NCI-H774 (cell line): ENCODE measurements at regions not wholly inside any gene's neighbourhood (a gene's known extent, or its start where the extent isn't known, plus 50 kb on each side); places are given as distances from the start of the nearest gene placed in this dataset.

ENCODE experiments used
- DNase-seq: peaks from one replicate; lab custom pipeline; 2025; lab: John Stamatoyannopoulos, UW

DNA sequence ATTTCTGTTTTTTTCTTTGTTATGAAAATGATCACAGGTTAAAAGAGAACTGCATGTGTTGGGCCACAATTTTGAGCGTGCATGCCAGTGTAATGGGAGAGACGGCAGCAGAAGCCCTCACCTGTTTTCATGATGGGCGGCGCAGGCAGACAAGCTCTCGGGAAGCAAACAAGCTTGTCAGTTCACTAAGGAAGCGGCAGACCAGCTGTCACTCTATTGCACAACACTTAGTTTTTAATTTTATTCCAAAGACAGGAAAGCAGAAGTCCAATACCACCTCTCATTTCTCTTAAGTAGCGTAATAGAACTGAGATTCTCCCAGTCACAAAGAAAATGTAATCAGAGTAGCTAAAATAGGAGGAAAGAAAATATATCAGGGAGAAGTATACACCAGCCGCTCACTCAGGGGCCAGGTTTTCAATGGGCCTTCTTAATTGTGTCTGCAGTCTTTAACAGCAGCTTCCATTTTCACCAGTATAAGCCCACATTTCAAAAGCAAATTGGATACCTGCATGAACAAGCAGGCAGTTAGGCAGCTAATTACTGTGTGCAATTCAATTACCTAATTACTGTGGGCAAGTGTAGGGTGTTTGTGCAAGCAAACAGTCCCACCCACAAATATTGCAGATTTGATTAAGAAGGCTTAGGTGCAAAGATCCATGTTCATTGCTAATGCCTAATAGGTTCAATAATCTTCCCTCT is 711.4 kb downstream of the DIAPH3 start:
- DNase-seq: peak; percentile 13

DNA sequence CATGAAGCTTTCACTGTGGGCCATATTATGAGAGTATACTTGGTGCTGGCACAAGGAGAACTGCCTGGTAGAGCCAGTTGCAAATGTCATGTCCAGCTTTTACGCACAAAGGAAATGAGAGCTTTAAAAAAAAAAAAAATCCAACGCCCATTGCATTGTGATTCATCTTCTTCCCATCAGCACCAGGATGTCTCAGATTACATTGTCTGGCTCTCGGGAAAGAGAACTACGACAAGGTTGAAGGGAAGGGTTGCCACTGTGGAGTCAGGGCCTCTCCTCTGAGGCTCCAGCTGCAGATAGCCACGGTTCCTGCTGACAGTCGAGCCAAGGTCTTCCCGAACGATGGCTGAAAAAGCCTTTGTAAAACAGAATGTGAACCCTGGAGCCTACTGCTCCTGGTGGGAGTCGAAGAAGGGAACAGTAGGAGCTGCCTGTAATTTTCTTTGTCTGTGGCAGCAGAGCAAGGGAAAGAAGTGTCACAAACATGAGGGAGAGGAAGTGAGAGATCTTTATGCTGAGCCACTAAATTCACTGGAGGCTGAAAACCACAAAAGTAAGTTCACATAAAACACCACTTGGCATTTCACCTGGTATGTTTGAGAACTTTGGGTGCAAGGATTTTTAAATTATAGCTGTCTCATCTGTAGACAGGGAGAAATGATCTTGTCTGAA is 704.7 kb downstream of the DIAPH3 start:
- DNase-seq: no peak

DNA sequence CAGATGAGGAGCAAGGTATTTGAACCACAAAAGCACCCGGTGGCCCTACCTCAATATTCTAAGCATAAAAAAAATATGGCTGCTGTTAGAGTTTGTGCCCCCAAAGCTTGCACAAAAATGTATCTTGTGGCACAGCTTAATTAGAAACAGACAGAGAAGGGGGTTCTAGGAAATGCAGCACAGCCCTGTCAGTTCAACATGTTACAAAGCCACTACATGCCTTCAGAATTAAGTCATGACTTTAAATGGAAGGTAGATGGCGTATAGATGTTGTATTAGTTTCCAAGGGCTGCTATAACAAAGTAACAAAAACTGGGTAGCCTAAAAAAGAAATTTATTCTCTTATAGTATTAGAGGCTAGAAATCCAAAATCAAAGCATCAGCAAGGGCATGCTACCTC is 703.8 kb downstream of the DIAPH3 start:
- no peak for DNase-seq

DNA sequence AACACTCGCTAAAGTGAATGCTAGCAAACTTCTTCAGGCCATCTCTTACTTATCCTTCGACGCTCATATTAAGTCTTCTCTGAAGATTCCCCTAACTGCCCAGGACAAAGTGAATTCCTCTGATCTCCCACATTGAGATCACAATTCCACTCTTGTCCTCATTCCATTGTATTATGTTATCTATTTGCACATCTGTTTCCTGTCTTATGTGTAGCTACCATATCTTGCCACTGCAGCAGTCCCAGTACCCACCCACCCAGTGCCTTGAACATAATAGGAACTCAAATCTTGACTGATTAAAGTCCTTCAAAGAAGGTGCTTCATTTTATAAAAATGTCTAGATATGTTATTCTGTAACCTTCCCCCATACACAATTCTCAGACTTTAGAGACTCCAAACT is 702.3 kb downstream of the DIAPH3 start:
- no peak for DNase-seq

DNA sequence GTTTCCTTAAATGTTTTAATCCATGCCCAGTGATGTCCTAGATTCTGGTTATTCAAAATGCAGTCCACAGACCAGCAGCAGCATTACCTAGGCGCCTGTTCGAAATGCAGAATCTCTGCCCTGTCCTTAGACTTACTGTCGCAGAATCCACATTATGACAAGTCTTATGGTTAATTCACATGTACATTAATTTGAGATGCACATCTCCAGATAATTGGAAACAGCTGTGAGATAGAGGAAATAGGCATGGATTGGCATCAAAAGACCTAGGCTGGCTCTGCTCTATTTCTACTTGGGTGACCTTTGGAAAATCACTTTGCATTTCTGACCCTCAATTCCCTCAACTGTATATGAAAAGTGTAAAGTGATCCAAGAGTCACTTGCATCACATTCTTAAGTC is 700.7 kb downstream of the DIAPH3 start:
- no peak for DNase-seq

DNA sequence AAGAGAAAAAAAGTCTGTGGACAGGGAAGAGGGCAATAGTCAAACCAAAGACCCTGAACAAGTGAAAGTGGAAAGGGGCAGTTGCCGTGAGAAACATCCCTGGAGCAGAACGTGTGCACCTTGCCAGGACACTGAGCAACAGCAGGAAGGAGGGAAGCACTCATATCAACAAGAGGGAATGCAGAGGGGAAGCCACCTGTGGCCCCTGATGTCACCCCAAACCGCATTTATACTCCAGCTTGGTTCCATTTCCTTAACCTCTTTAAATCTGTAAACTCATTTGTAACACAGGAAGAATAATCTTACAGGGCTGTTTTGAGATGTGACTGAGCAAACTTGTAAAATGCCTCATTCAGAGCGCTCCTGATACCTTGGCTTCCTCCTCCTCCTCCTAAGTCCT is 698.8 kb downstream of the DIAPH3 start:
- DNase-seq: no peak

GRCh38 chr13:59468396-59468795 is 695.3 kb downstream of the DIAPH3 start:
- no peak for DNase-seq

DNA sequence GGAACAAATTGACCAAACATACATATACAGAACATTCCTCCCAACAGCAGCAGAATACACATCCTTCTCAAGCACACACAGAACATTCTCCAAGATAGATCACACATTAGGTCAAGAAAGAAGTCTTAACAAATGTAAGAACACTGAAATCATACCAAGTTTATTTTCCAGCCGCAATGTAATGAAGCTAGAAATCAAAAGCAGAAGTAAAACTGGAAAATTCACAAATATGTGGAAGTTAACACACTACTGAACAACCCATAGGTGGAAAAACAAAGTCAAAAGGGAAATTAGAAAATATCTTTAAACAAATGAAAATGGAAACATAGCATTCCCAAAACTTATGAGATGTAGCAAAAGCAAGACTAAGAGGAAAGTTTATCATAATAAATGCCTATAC is 692.6 kb downstream of the DIAPH3 start:
- no peak for DNase-seq

DNA sequence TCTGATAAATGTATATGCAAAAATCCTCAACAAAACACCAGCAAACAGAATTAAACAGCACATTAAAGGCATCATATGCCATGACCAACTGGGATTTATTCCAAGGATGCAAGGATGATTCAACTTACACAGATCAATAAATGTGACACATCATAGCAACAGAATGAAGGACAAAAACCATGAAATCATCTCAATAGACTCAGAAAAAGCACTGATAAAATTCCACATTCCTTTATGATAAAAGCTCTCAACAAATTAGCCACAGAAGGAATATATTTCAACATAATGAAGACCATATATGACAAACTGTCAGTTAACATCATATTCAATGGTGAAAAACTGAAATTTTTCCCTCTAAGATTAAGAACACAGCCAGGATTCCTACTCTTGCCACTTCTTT is 691.6 kb downstream of the DIAPH3 start:
- DNase-seq: no peak

DNA sequence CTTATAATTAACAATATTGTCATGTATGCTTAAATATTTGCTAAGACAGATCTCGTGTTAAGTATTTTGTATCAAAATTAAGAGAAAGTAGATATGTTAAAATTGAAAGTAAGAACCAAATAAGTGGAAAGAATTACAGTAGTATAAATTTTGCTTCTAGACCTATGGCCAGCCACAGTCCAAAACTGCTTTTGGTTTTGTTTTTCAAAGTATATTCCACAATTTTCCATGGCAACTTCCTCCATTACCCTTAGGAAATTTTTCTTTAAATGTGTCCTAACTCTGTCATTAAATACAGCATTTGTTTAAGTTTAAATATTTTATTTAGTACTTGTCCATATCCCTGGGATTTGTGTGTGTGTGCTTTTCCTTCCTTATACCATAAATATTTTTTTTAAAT is 689.0 kb downstream of the DIAPH3 start:
- no peak for DNase-seq

DNA sequence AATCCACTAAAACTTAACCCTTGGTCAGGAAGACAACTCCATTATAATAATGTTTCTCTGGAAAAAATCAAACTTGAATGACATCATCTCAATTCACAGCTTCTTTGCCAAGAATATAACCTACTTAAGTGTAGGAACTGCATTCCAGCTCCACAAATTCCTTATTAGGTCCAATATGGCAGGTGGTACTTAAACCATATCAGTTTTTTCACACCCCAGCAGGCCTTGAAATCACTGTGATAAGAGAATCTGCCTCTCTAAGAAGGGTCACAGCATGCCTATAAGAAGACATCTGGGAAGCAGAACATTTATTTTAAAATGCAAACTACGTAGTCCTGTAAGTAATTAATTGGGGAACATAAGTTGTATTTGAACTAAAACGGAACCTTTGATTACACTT is 687.8 kb downstream of the DIAPH3 start:
- no peak for DNase-seq

DNA sequence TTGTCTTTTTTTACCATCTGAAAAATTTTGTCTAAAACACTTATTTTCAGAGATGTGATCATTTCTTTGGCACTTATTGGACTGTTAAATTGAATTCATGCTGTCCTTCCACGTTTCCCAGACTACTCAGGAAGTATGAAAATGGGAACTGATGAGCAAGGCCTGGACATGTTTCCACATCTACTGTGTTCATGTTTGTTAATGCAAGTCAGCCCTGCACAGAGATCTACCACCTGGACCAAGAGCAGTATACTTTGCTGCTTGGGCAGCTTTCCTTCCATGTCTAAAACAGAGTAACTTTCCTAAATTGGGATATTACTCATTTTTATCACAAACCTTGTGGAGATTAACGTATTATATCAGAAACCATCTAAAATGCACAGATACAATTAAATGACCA is 687.4 kb downstream of the DIAPH3 start:
- no peak for DNase-seq

GRCh38 chr13:59477011-59477410 is 686.7 kb downstream of the DIAPH3 start:
- no peak for DNase-seq

DNA sequence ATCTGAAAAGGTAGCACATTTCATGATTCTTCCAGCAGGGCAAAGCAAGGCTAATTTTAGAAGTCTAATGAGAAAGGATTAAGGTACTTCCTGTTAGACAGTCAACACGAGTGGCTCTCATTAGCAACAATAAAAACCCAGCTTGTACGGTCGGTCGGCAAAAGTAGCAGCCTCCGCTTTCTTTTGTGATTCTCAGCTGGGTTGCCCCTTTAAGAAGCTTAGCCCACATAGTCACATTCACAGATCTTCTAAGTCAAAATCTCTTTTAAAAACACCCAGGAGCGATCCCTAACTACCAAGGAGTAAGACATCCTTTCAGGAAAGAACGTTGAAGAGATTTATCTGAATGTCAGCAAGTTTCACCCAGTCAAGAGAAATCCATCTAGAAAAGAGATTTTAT is 684.8 kb downstream of the DIAPH3 start:
- DNase-seq: no peak

DNA sequence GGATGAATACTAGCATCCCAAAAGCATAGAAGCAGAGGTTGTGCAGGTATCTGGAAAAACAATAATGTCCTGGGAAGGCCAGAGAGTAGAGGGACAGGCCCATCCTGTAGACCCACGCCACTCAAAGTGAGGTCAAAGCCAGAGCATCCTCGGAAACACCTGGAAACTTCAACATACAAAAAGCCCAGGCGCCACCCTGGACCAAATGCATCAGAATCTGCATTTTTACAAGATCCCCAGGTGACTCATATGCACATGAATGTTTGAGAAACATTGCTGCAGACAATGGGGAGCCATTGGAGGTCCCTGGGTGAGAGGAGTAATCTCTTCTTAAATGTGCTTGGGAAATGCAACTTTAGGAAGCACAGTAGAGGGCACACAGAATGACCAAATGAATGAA is 684.1 kb downstream of the DIAPH3 start:
- no peak for DNase-seq

GRCh38 chr13:59480396-59481259 is 683.1 kb downstream of the DIAPH3 start:
- DNase-seq: no peak

- DNase-seq: no peak
Observed at GRCh38 chr13:59483501-59484145, 680.1 kb downstream of the DIAPH3 start.

GRCh38 chr13:59487883-59488282 is 675.8 kb downstream of the DIAPH3 start:
- no peak for DNase-seq

DNA sequence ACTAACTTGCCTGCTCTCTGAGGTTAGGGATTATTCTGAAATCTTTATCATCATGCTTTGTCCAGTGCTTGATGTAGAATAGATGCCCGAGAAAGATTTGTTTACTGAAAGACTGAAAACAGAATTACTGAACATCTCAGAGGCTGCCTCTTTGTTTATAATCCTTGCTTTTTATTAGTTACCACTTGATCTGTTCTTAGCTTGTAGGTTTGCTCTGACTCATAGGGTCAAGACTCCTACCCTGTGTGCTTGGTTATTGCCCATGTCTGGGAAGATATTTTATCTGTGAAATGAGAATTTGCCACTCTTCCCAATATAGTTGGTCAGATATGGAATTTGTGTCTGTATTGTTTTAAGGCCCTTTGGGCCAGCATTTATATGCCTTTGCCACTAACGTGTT is 675.3 kb downstream of the DIAPH3 start:
- DNase-seq: no peak

GRCh38 chr13:59490651-59491050 is 673.1 kb downstream of the DIAPH3 start:
- no peak for DNase-seq

GRCh38 chr13:59492030-59492636 is 671.6 kb downstream of the DIAPH3 start:
- no peak for DNase-seq

GRCh38 chr13:59493436-59493965 is 670.2 kb downstream of the DIAPH3 start:
- no peak for DNase-seq
